HG02885 (cell line): ENCODE measurements at regions not wholly inside any gene's neighbourhood (a gene's known extent, or its start where the extent isn't known, plus 50 kb on each side); places are given as distances from the start of the nearest gene placed in this dataset.

Experiments
- ATAC-seq: cut with Tn5 transposase; IDR thresholded peaks from one replicate; pipeline ENCODE4 v1.9.1; 2021; ENCODE audit warnings: mild to moderate bottlenecking; ENCODE audit not compliant: unreplicated experiment, poor library complexity

- no peak for ATAC-seq
Measured at GRCh38 chr15:60204131-60204885, 193.5 kb downstream of the ANXA2 start.

- ATAC-seq: no peak
Measured at GRCh38 chr15:60208709-60209108, 189.1 kb downstream of the ANXA2 start.

GRCh38 chr15:60212536-60212935 is 185.2 kb downstream of the ANXA2 start:
- ATAC-seq: no peak

- no peak for ATAC-seq
Measured at GRCh38 chr15:60213377-60214000, 184.3 kb downstream of the ANXA2 start.

- no peak for ATAC-seq
Measured at GRCh38 chr15:60214201-60214600, 183.6 kb downstream of the ANXA2 start.

GRCh38 chr15:60215225-60215963 is 182.4 kb downstream of the ANXA2 start:
- no peak for ATAC-seq

GRCh38 chr15:60217161-60217560 is 180.6 kb downstream of the ANXA2 start:
- ATAC-seq: no peak

GRCh38 chr15:60218256-60218655 is 179.5 kb downstream of the ANXA2 start:
- ATAC-seq: no peak

- ATAC-seq: no peak
Measured at GRCh38 chr15:60219866-60220265, 177.9 kb downstream of the ANXA2 start.

GRCh38 chr15:60221356-60221755 is 176.4 kb downstream of the ANXA2 start:
- ATAC-seq: no peak

- no peak for ATAC-seq
Measured at GRCh38 chr15:60222404-60222803, 175.4 kb downstream of the ANXA2 start.

GRCh38 chr15:60223176-60223575 is 174.6 kb downstream of the ANXA2 start:
- no peak for ATAC-seq

GRCh38 chr15:60226924-60227323 is 170.9 kb downstream of the ANXA2 start:
- ATAC-seq: no peak

GRCh38 chr15:60228101-60228500 is 169.7 kb downstream of the ANXA2 start:
- ATAC-seq: no peak

GRCh38 chr15:60228619-60229018 is 169.2 kb downstream of the ANXA2 start:
- no peak for ATAC-seq

- no peak for ATAC-seq
Measured at GRCh38 chr15:60235951-60236710, 161.7 kb downstream of the ANXA2 start.

- no peak for ATAC-seq
Measured at GRCh38 chr15:60237446-60237845, 160.3 kb downstream of the ANXA2 start.

- no peak for ATAC-seq
Measured at GRCh38 chr15:60243769-60244168, 154.0 kb downstream of the ANXA2 start.

GRCh38 chr15:60244813-60245212 is 153.0 kb downstream of the ANXA2 start:
- ATAC-seq: no peak

GRCh38 chr15:60250316-60250715 is 147.5 kb downstream of the ANXA2 start:
- no peak for ATAC-seq
